C4-2B (cell line): ENCODE measurements at regions not wholly inside any gene's neighbourhood (a gene's known extent, or its start where the extent isn't known, plus 50 kb on each side); places are given as distances from the start of the nearest gene placed in this dataset.
"Not testable (repeated sequence)": the region's sequence is repeated elsewhere in the genome, so short reads cannot be mapped to it uniquely, and the experiment has no call there.

Experiments used
- ZFX ChIP-seq: fragments of 450-650 bp; IDR thresholded peaks from 2 replicates; pipeline ENCODE4 v1.6.1; 2017
- TF ChIP-seq, protein P1 (sequence below): fragments of 450-650 bp; conservative IDR thresholded peaks from 2 replicates; pipeline ENCODE4 v1.5.1; 2017; ENCODE audit warnings: mild to moderate bottlenecking

GRCh38 chr7:85675093-85675492, 488.2 kb upstream of the SEMA3D start:
- TF ChIP-seq, protein P1, sequence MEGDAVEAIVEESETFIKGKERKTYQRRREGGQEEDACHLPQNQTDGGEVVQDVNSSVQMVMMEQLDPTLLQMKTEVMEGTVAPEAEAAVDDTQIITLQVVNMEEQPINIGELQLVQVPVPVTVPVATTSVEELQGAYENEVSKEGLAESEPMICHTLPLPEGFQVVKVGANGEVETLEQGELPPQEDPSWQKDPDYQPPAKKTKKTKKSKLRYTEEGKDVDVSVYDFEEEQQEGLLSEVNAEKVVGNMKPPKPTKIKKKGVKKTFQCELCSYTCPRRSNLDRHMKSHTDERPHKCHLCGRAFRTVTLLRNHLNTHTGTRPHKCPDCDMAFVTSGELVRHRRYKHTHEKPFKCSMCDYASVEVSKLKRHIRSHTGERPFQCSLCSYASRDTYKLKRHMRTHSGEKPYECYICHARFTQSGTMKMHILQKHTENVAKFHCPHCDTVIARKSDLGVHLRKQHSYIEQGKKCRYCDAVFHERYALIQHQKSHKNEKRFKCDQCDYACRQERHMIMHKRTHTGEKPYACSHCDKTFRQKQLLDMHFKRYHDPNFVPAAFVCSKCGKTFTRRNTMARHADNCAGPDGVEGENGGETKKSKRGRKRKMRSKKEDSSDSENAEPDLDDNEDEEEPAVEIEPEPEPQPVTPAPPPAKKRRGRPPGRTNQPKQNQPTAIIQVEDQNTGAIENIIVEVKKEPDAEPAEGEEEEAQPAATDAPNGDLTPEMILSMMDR, result not testable (repeated sequence)
- not testable (repeated sequence) for TF ChIP-seq ZFX
